HCT116 (cell line): ENCODE measurements at regions not wholly inside any gene's neighbourhood (a gene's known extent, or its start where the extent isn't known, plus 50 kb on each side); places are given as distances from the start of the nearest gene placed in this dataset.

Experiments
- ATAC-seq: fragments of 200-7000 bp; cut with Tn5 transposase; 2 replicates; pipeline ENCODE4 v1.9.1; 2020; ENCODE audit warnings: mild to moderate bottlenecking, moderate library complexity
- BruUV-seq: library from RNA; stranded (reverse); fragments of 400-500 nt; replicated peaks from 2 replicates; lab custom pipeline; 2021; lab: Mats Ljungman, UMichigan
- CTCF ChIA-PET: fragments of 300-600 bp; sonication (Branson Sonifier 250); formaldehyde crosslinking; loops from one replicate; lab custom pipeline; 2021; ENCODE audit warnings: antibody characterized with exemption; lab: Charles Lee
- POLR2A ChIA-PET: fragments of 300-600, 350-600 bp; sonication (Branson Sonifier 250); formaldehyde crosslinking; loops from one replicate; lab custom pipeline; 2021; ENCODE audit warnings: antibody characterized with exemption; lab: Charles Lee
- RAD21 ChIA-PET, 2 experiments: fragments of 300-600 bp; sonication (Branson Sonifier 250); formaldehyde crosslinking; loops; one replicate each; lab custom pipeline; 2023; ENCODE audit warnings: low total read pairs in 2 of 2; ENCODE audit not compliant: uncharacterized antibody in 2 of 2, unreplicated experiment in 2 of 2, low non-redundant PET in 1 of 2; lab: Charles Lee
- DNase-seq: peaks from one replicate; pipeline ENCODE4 v3.0.0-alpha.2; 2010; ENCODE audit warnings: low read depth, low spot score
- H2AFZ ChIP-seq: fragments of 200-600 bp; shearing (Covaris generic), sonication (generic); 2 replicates; pipeline ENCODE4 v1.6.1; 2017; ENCODE audit warnings: low read depth, mixed run types, mixed read lengths, antibody characterized with exemption, low read length; ENCODE audit not compliant: poor library complexity, severe bottlenecking
- H3K27ac ChIP-seq: 2 replicates; pipeline ENCODE4 v1.5.1; 2012; ENCODE audit warnings: low read depth, low read length
- H3K27me3 ChIP-seq: fragments of 200-600 bp; sonication (generic); 2 replicates; pipeline ENCODE4 v1.6.1; 2016; ENCODE audit warnings: mixed run types, low read length, mixed read lengths; ENCODE audit not compliant: insufficient read depth
- H3K36me3 ChIP-seq, 2 experiments: fragments of 200-500 bp in 1 of 2; fragments of 200-600 bp in 1 of 2; sonication (Bioruptor generic) in 1 of 2; sonication (generic) in 1 of 2; 2 replicates each; pipeline versions ENCODE4 v1.5.1 to v1.6.1; 2014 to 2016; ENCODE audit warnings: low read length in 2 of 2, inconsistent platforms in 1 of 2, mixed read lengths in 1 of 2, mixed run types in 1 of 2; ENCODE audit not compliant: insufficient read depth in 2 of 2, control insufficient read depth in 1 of 2
- H3K4me1 ChIP-seq, 2 experiments: fragments of 200-600 bp in 1 of 2; sonication (generic) in 1 of 2; 2 replicates each; pipeline versions ENCODE4 v1.5.1 to v1.6.1; 2012 to 2017; ENCODE audit warnings: low read length in 2 of 2, inconsistent platforms in 1 of 2, mild to moderate bottlenecking in 1 of 2, mixed read lengths in 1 of 2, mixed run types in 1 of 2, moderate library complexity in 1 of 2; ENCODE audit not compliant: insufficient read depth in 2 of 2, control insufficient read depth in 1 of 2
- H3K4me2 ChIP-seq: fragments of 200-600 bp; sonication (generic); 2 replicates; pipeline ENCODE4 v1.6.1; 2017; ENCODE audit warnings: mixed run types, low read length, mixed read lengths
- H3K4me3 ChIP-seq, 2 experiments: fragments of 200-600 bp in 1 of 2; sonication (generic) in 1 of 2; replicated peaks in 1 of 2; 2 replicates each; pipeline ENCODE4 v1.5.1; 2011 to 2016; ENCODE audit warnings: low read length in 2 of 2, control low read depth in 1 of 2, low read depth in 1 of 2, mild to moderate bottlenecking in 1 of 2, mixed read lengths in 1 of 2, mixed run types in 1 of 2
- H3K79me2 ChIP-seq: fragments of 200-600 bp; sonication (generic); 2 replicates; pipeline ENCODE4 v1.6.1; 2017; ENCODE audit warnings: mild to moderate bottlenecking, mixed run types, low read length, moderate library complexity, mixed read lengths; ENCODE audit not compliant: insufficient read depth
- H3K9ac ChIP-seq: fragments of 200-600 bp; sonication (generic); 2 replicates; pipeline ENCODE4 v1.6.1; 2016; ENCODE audit warnings: low read length, mixed read lengths
- H3K9me2 ChIP-seq: fragments of 200-600 bp; sonication (generic), shearing (Covaris generic); 2 replicates; pipeline ENCODE4 v1.6.1; 2017; ENCODE audit warnings: mixed run types, mild to moderate bottlenecking, moderate library complexity; ENCODE audit not compliant: insufficient read depth
- H3K9me3 ChIP-seq, 2 experiments: fragments of 200-500 bp in 1 of 2; fragments of 200-600 bp in 1 of 2; sonication (Bioruptor generic) in 1 of 2; sonication (generic) in 1 of 2; 2 replicates each; pipeline ENCODE4 v1.6.1; 2014 to 2017; ENCODE audit warnings: low read length in 2 of 2, mixed read lengths in 2 of 2, inconsistent platforms in 1 of 2, low read depth in 1 of 2, mild to moderate bottlenecking in 1 of 2, mixed run types in 1 of 2, moderate library complexity in 1 of 2; ENCODE audit not compliant: control insufficient read depth in 1 of 2, insufficient read depth in 1 of 2
- H4K20me1 ChIP-seq: fragments of 200-600 bp; sonication (generic), shearing (Covaris generic); 2 replicates; pipeline ENCODE4 v1.6.1; 2017; ENCODE audit warnings: mixed run types, mild to moderate bottlenecking, moderate library complexity; ENCODE audit not compliant: insufficient read depth
- CBX3 ChIP-seq: IDR thresholded peaks from 2 replicates; pipeline ENCODE4 v1.6.1; 2012; ENCODE audit warnings: low read depth
- CEBPB ChIP-seq: IDR thresholded peaks from 2 replicates; pipeline ENCODE4 v1.6.1; 2012; ENCODE audit warnings: low read depth
- EGR1 ChIP-seq: IDR thresholded peaks from 2 replicates; pipeline ENCODE4 v1.6.1; 2012; ENCODE audit warnings: low read depth
- ELF1 ChIP-seq: IDR thresholded peaks from 2 replicates; pipeline ENCODE4 v1.6.1; 2012; ENCODE audit warnings: low read depth, borderline replicate concordance
- EZH2phosphoT487 ChIP-seq: fragments of 200-600 bp; IDR thresholded peaks from 2 replicates; pipeline ENCODE4 v1.6.1; 2018; ENCODE audit warnings: antibody characterized with exemption, borderline replicate concordance
- JUND ChIP-seq: IDR thresholded peaks from 2 replicates; pipeline ENCODE4 v1.6.1; 2012
- MAX ChIP-seq: IDR thresholded peaks from 2 replicates; pipeline ENCODE4 v1.6.1; 2012
- POLR2A ChIP-seq: IDR thresholded peaks from 2 replicates; pipeline ENCODE4 v1.7.0; 2011; ENCODE audit warnings: borderline replicate concordance; ENCODE audit not compliant: insufficient read depth, insufficient read length; ENCODE audit errors: extremely low read depth
- POLR2AphosphoS5 ChIP-seq: IDR thresholded peaks from 2 replicates; pipeline ENCODE4 v1.6.1; 2011; ENCODE audit warnings: mild to moderate bottlenecking, low read depth, low read length, moderate library complexity
- RAD21 ChIP-seq: IDR thresholded peaks from 2 replicates; pipeline ENCODE4 v1.6.1; 2012; ENCODE audit warnings: low read depth, mild to moderate bottlenecking
- REST ChIP-seq: IDR thresholded peaks from 2 replicates; pipeline ENCODE4 v1.6.1; 2012; ENCODE audit warnings: low read depth
- SIN3A ChIP-seq: IDR thresholded peaks from 2 replicates; pipeline ENCODE4 v1.6.1; 2012; ENCODE audit warnings: low read depth
- SP1 ChIP-seq: IDR thresholded peaks from 2 replicates; pipeline ENCODE4 v1.6.1; 2012; ENCODE audit warnings: low read depth
- SRF ChIP-seq: IDR thresholded peaks from 2 replicates; pipeline ENCODE4 v1.6.1; 2012; ENCODE audit warnings: low read depth
- TCF7L2 ChIP-seq: IDR thresholded peaks from 2 replicates; pipeline ENCODE4 v1.7.0; 2011; ENCODE audit warnings: borderline replicate concordance, inconsistent platforms; ENCODE audit not compliant: insufficient read depth, insufficient read length; ENCODE audit errors: extremely low read depth
- ZBTB33 ChIP-seq: IDR thresholded peaks from 2 replicates; pipeline ENCODE4 v1.6.1; 2011; ENCODE audit warnings: mild to moderate bottlenecking, low read length, moderate library complexity; ENCODE audit not compliant: insufficient replicate concordance; ENCODE audit errors: extremely low read depth
- ZNF274 ChIP-seq: fragments of 200-500 bp; sonication (Bioruptor generic); IDR thresholded peaks from 2 replicates; pipeline ENCODE4 v1.6.1; 2014; ENCODE audit warnings: mild to moderate bottlenecking, low read depth, low read length, inconsistent platforms
- intact Hi-C: fragments of 100-400 bp; cut with micrococcal nuclease; formaldehyde crosslinking; loops from 2 replicates; pipeline ENCODE4 v1.10.0; 2022
- TF ChIP-seq, protein P1 (sequence below): IDR thresholded peaks from 2 replicates; pipeline ENCODE4 v1.6.1; 2012

DNA sequence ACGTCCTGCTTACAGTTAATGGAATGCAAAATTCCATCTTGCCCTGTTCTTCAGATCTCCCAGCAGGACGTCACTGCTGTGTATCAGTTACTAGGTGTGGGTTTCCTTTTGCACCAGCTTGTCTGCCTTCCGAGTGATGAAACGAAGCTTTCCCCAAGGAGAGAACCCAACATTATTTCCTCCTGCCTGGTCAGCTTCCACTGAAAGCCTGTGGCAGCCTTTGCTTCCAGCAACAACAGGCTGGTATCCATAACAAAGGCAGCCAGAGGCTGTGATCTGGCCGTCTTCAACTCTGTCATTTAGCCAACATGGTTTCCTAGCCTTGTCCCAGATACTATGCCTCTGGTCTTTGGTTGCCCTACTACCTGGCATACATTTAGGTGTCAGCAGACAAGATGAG is 78.9 kb upstream of the HEY2 start:
- Histone ChIP-seq H3K27me3 (peaks cover 67% of the 10 kb centered on the region), H3K79me2 (no peaks in the 10 kb centered on the region), H4K20me1 (no peaks in the 10 kb centered on the region), H3K36me3 (no peaks in the 10 kb centered on the region), H3K27ac (no peak overlapping the region), H2AFZ (no peak overlapping the region), H3K9ac (no peak overlapping the region), H3K4me3 (no peak overlapping the region), H3K9me2 (no peaks in the 10 kb centered on the region), H3K4me1 (no peaks in the 10 kb centered on the region), H3K9me3 (no peaks in the 10 kb centered on the region), H3K4me2 (no peak overlapping the region)
- RAD21 ChIA-PET, result no interaction called here
- no peak for ATAC-seq
- BruUV-seq, result no TSS peak
- intact Hi-C loops, result no loop called here
- POLR2A ChIA-PET, result no interaction called here
- CTCF ChIA-PET, result no interaction called here
- no peak for DNase-seq
- TF ChIP-seq CBX3, result no peak

GRCh38 chr6:125671323-125671722 is 78.1 kb upstream of the HEY2 start:
- ChIA-PET POLR2A (no interaction called here), RAD21 (no interaction called here), CTCF (no interaction called here)
- peaks cover 66% of the 10 kb centered on the region for H3K27me3 ChIP-seq
- no peak for ATAC-seq
- H3K27ac ChIP-seq, result no peak overlapping the region
- no peaks in the 10 kb centered on the region for H3K36me3 ChIP-seq
- no peaks in the 10 kb centered on the region for H3K79me2 ChIP-seq
- BruUV-seq, result no TSS peak
- no peak overlapping the region for H3K4me3 ChIP-seq
- DNase-seq, result no peak
- H3K4me2 ChIP-seq, result no peak overlapping the region
- no peaks in the 10 kb centered on the region for H3K4me1 ChIP-seq
- intact Hi-C loops, result no loop called here
- no peak overlapping the region for H3K9ac ChIP-seq
- H3K9me3 ChIP-seq, result no peaks in the 10 kb centered on the region
- H3K9me2 ChIP-seq, result no peaks in the 10 kb centered on the region
- H2AFZ ChIP-seq, result no peak overlapping the region
- no peaks in the 10 kb centered on the region for H4K20me1 ChIP-seq
- TF ChIP-seq ZNF274, result no peak
- TF ChIP-seq EGR1, result no peak
- TF ChIP-seq POLR2A, result no peak
- TF ChIP-seq CEBPB, result no peak
- no peak for TF ChIP-seq REST
- TF ChIP-seq, protein P1, sequence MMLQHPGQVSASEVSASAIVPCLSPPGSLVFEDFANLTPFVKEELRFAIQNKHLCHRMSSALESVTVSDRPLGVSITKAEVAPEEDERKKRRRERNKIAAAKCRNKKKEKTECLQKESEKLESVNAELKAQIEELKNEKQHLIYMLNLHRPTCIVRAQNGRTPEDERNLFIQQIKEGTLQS, result no peak
- TF ChIP-seq SRF, result no peak
- no peak for TF ChIP-seq SIN3A
- TF ChIP-seq MAX, result no peak
- TF ChIP-seq ZBTB33, result no peak
- TF ChIP-seq TCF7L2, result no peak
- no peak for TF ChIP-seq SP1
- TF ChIP-seq JUND, result no peak
- no peak for TF ChIP-seq ELF1
- TF ChIP-seq EZH2phosphoT487, result no peak
- TF ChIP-seq RAD21, result no peak
- no peak for TF ChIP-seq POLR2AphosphoS5
